BE2C (cell line): ENCODE measurements at regions not wholly inside any gene's neighbourhood (a gene's known extent, or its start where the extent isn't known, plus 50 kb on each side); places are given as distances from the start of the nearest gene placed in this dataset.

Source experiments
- DNase-seq: peaks from one replicate; pipeline ENCODE4 v3.0.0-alpha.2; 2020
- H3K27me3 ChIP-seq: fragments of 250-450 bp; sonication (Bioruptor Pico); 2 replicates; pipeline ENCODE4 v1.5.1; 2020; ENCODE audit warnings: mild to moderate bottlenecking
- H3K36me3 ChIP-seq: fragments of 250-450 bp; sonication (Bioruptor Pico); 2 replicates; pipeline ENCODE4 v1.5.1; 2020; ENCODE audit warnings: mild to moderate bottlenecking
- H3K4me1 ChIP-seq: fragments of 250-450 bp; sonication (Bioruptor Pico); 2 replicates; pipeline ENCODE4 v1.5.1; 2020
- H3K4me3 ChIP-seq: 2 replicates; pipeline ENCODE4 v1.5.1; 2011; ENCODE audit warnings: low read depth, low read length
- H3K9me3 ChIP-seq: fragments of 250-450 bp; sonication (Bioruptor Pico); 2 replicates; pipeline ENCODE4 v1.5.1; 2020
- CTCF ChIP-seq: IDR thresholded peaks from 2 replicates; pipeline ENCODE4 v1.5.1; 2012; ENCODE audit warnings: mild to moderate bottlenecking, low read depth, low read length

- no peak overlapping the region for H3K4me3 ChIP-seq
- H3K4me1 ChIP-seq, result no peaks in the 10 kb centered on the region
- no peak for DNase-seq
- H3K9me3 ChIP-seq, result no peaks in the 10 kb centered on the region
- H3K36me3 ChIP-seq, result no peaks in the 10 kb centered on the region
- H3K27me3 ChIP-seq, result no peaks in the 10 kb centered on the region
- no peak for TF ChIP-seq CTCF
Measured at GRCh38 chr13:44149821-44150220, 223.8 kb upstream of the SERP2 start.

- H3K9me3 ChIP-seq, result no peaks in the 10 kb centered on the region
- H3K36me3 ChIP-seq, result no peaks in the 10 kb centered on the region
- no peak for DNase-seq
- H3K4me1 ChIP-seq, result no peaks in the 10 kb centered on the region
- H3K4me3 ChIP-seq, result no peak overlapping the region
- H3K27me3 ChIP-seq, result no peaks in the 10 kb centered on the region
- no peak for TF ChIP-seq CTCF
Measured at GRCh38 chr13:44151474-44151873, 222.2 kb upstream of the SERP2 start.

GRCh38 chr13:44153496-44153895 lies 220.1 kb upstream of the SERP2 start:
- TF ChIP-seq CTCF, result no peak
- no peak for DNase-seq
- H3K9me3 ChIP-seq, result no peaks in the 10 kb centered on the region

GRCh38 chr13:44155422-44156293 lies 218.0 kb upstream of the SERP2 start:
- Histone ChIP-seq H3K27me3 (no peaks in the 10 kb centered on the region), H3K9me3 (no peaks in the 10 kb centered on the region), H3K36me3 (no peaks in the 10 kb centered on the region), H3K4me3 (no peak overlapping the region), H3K4me1 (no peaks in the 10 kb centered on the region)
- DNase-seq, result no peak
- TF ChIP-seq CTCF, result no peak

More at GRCh38 chr13:44153496-44153895, 220.1 kb upstream of the SERP2 start:
- Histone ChIP-seq H3K4me1 (no peaks in the 10 kb centered on the region), H3K4me3 (no peak overlapping the region), H3K27me3 (no peaks in the 10 kb centered on the region), H3K36me3 (no peaks in the 10 kb centered on the region)

- no peak for DNase-seq
- Histone ChIP-seq H3K27me3 (no peaks in the 10 kb centered on the region), H3K36me3 (no peaks in the 10 kb centered on the region), H3K4me1 (no peaks in the 10 kb centered on the region), H3K4me3 (no peak overlapping the region), H3K9me3 (no peaks in the 10 kb centered on the region)
- no peak for TF ChIP-seq CTCF
Measured at GRCh38 chr13:44156294-44156658, 217.3 kb upstream of the SERP2 start.

GRCh38 chr13:44157606-44158005 lies 216.0 kb upstream of the SERP2 start:
- H3K36me3 ChIP-seq, result no peaks in the 10 kb centered on the region
- H3K4me1 ChIP-seq, result no peaks in the 10 kb centered on the region
- no peak for TF ChIP-seq CTCF
- no peak for DNase-seq
- H3K4me3 ChIP-seq, result no peak overlapping the region
- H3K27me3 ChIP-seq, result no peaks in the 10 kb centered on the region
- no peaks in the 10 kb centered on the region for H3K9me3 ChIP-seq
